Body of pancreas (tissue), 4 donors: ENCODE measurements at regions not wholly inside any gene's neighbourhood (a gene's known extent, or its start where the extent isn't known, plus 50 kb on each side); places are given as distances from the start of the nearest gene placed in this dataset.

Source experiments
- ATAC-seq: fragments of 150-250 bp; one replicate; pipeline ENCODE4 v1.9.1; 2016
- DNase-seq, 4 donors: peaks; one replicate each; pipeline ENCODE4 v3.0.0-alpha.2; 2019
- H3K27ac ChIP-seq, 4 donors: fragments of 200-600 bp; sonication (generic); 1 replicate in 3 of 4; 2 replicates in 1 of 4; pipeline versions ENCODE4 v1.5.1 to v1.6.1; 2016 to 2019; ENCODE audit warnings: mild to moderate bottlenecking in 1 of 4, mixed read lengths in 1 of 4, moderate library complexity in 1 of 4
- H3K27me3 ChIP-seq, 2 donors: fragments of 200-600 bp; sonication (generic); one replicate each; pipeline ENCODE4 v1.6.0; 2016; ENCODE audit warnings: mild to moderate bottlenecking in 1 of 2
- H3K36me3 ChIP-seq, 2 donors: fragments of 200-600 bp; sonication (generic); replicated peaks in 1 of 2; 2 replicates each; pipeline ENCODE4 v1.5.1; 2016; ENCODE audit warnings: low read depth in 2 of 2; ENCODE audit not compliant: insufficient read depth in 1 of 2
- H3K4me1 ChIP-seq: fragments of 200-600 bp; sonication (generic); one replicate; pipeline ENCODE4 v1.6.0; 2016
- H3K4me3 ChIP-seq, 2 donors: fragments of 200-600 bp; sonication (generic); 1 replicate in 1 of 2; 2 replicates in 1 of 2; pipeline ENCODE4 v1.5.1; 2016 to 2019
- H3K9me3 ChIP-seq, 3 donors: fragments of 200-600 bp; sonication (generic); 1 replicate in 2 of 3; 2 replicates in 1 of 3; pipeline ENCODE4 v1.5.1; 2016
- POLR2A ChIP-seq, 3 donors: fragments of 450-650 bp; IDR thresholded peaks; one replicate each; pipeline ENCODE4 v1.6.1; 2016; ENCODE audit warnings: antibody characterized with exemption in 3 of 3, mild to moderate bottlenecking in 2 of 3
- WGBS, 2 donors: methylation state at CpG; one replicate each; pipeline ENCODE4 v1.1.5; 2017; 5-methylcytosine and 5-hydroxymethylcytosine counted together
- intact Hi-C: fragments of 100-400 bp; cut with DNase I; formaldehyde crosslinking; loops from one replicate; pipeline ENCODE4 v1.15.1; 2023
- TF ChIP-seq, protein P1 (sequence below), 7 experiments: fragments of 450-650 bp in 4 of 7; fragments of 200-600 bp in 3 of 7; sonication (generic) in 3 of 7; IDR thresholded peaks; one replicate each; pipeline ENCODE4 v1.5.1; 2016 to 2019; ENCODE audit warnings: antibody characterized with exemption in 7 of 7

GRCh38 chr4:126895988-126896570 is 736.7 kb upstream of the INTU start:
- DNase-seq, result no peak
- intact Hi-C loops, result no loop called here
- Histone ChIP-seq H3K36me3 (no peaks in the 10 kb centered on the region), H3K9me3 (peaks cover 0 to 15% (median 0%) of the 10 kb centered on the region in 3 donors), H3K27me3 (no peaks in the 10 kb centered on the region), H3K27ac (no peak overlapping the region), H3K4me3 (no peak overlapping the region), H3K4me1 (no peaks in the 10 kb centered on the region)
- ATAC-seq, result no peak
- 53 to 68% methylated on average over 2 of the region's 2 CpGs for WGBS, 2 donors
- TF ChIP-seq POLR2A (IDR thresholded peaks at IDR 0.05), result no peak
- TF ChIP-seq, protein P1, sequence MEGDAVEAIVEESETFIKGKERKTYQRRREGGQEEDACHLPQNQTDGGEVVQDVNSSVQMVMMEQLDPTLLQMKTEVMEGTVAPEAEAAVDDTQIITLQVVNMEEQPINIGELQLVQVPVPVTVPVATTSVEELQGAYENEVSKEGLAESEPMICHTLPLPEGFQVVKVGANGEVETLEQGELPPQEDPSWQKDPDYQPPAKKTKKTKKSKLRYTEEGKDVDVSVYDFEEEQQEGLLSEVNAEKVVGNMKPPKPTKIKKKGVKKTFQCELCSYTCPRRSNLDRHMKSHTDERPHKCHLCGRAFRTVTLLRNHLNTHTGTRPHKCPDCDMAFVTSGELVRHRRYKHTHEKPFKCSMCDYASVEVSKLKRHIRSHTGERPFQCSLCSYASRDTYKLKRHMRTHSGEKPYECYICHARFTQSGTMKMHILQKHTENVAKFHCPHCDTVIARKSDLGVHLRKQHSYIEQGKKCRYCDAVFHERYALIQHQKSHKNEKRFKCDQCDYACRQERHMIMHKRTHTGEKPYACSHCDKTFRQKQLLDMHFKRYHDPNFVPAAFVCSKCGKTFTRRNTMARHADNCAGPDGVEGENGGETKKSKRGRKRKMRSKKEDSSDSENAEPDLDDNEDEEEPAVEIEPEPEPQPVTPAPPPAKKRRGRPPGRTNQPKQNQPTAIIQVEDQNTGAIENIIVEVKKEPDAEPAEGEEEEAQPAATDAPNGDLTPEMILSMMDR (IDR thresholded peaks at IDR 0.05), result no peak

GRCh38 chr4:126897038-126897437 is 735.7 kb upstream of the INTU start:
- H3K27me3 ChIP-seq, result no peaks in the 10 kb centered on the region
- H3K27ac ChIP-seq, result no peak overlapping the region
- H3K9me3 ChIP-seq, result peaks cover 0 to 15% (median 0%) of the 10 kb centered on the region in 3 donors
- DNase-seq (no peak), ATAC-seq (no peak)
- no peaks in the 10 kb centered on the region for H3K36me3 ChIP-seq
- no peak overlapping the region for H3K4me3 ChIP-seq
- TF ChIP-seq, protein P1 (IDR thresholded peaks at IDR 0.05), result no peak
- no peak for TF ChIP-seq POLR2A (IDR thresholded peaks at IDR 0.05)
- WGBS, 2 donors, result 81% methylated on average over 3 of the region's 3 CpGs; no CpG with 5 or more reads in 1 of the 2 donors
- intact Hi-C loops, result no loop called here
- no peaks in the 10 kb centered on the region for H3K4me1 ChIP-seq

DNA sequence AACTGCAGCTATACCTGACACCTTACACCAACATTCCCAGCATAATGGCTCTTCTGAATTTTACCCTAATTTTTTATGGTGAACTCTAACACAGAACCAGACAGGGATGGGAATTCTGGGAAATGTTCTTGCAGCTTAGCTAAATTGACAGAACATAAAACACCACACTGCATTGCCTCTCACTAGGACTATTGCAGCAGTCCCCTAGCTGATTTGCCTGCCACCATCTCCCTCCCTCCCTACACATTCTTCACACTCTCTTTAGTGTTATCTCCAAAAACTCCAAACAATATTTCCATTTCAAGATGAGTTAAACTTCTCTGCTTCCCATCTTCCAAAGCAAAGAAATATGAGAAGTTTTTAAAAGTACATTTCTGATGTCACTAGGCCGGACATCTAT is 733.9 kb upstream of the INTU start:
- H3K27me3 ChIP-seq, result no peaks in the 10 kb centered on the region
- H3K4me1 ChIP-seq, result no peaks in the 10 kb centered on the region
- no peak for DNase-seq
- no peak for ATAC-seq
- no peaks in the 10 kb centered on the region for H3K36me3 ChIP-seq
- peaks cover 0 to 15% (median 0%) of the 10 kb centered on the region in 3 donors for H3K9me3 ChIP-seq
- WGBS, 2 donors, result 80 to 89% methylated on average over 1 of the region's 1 CpG
- intact Hi-C loops, result no loop called here
- H3K4me3 ChIP-seq, result no peak overlapping the region
- TF ChIP-seq, protein P1 (IDR thresholded peaks at IDR 0.05), result no peak
- no peak for TF ChIP-seq POLR2A (IDR thresholded peaks at IDR 0.05)
- H3K27ac ChIP-seq, result no peak overlapping the region

- H3K4me1 ChIP-seq, result no peaks in the 10 kb centered on the region
- DNase-seq (peak in 1 of 4 donors; percentile 42), ATAC-seq (no peak)
- H3K27ac ChIP-seq, result no peak overlapping the region
- no peaks in the 10 kb centered on the region for H3K36me3 ChIP-seq
- H3K27me3 ChIP-seq, result no peaks in the 10 kb centered on the region
- 24 to 40% methylated on average over 2 of the region's 2 CpGs for WGBS, 2 donors
- H3K4me3 ChIP-seq, result no peak overlapping the region
- intact Hi-C loops, result no loop called here
- no peak for TF ChIP-seq POLR2A (IDR thresholded peaks at IDR 0.05)
- TF ChIP-seq, protein P1 (IDR thresholded peaks at IDR 0.05), result no peak
- H3K9me3 ChIP-seq, result peaks cover 0 to 15% (median 0%) of the 10 kb centered on the region in 3 donors
These were observed 733.4 kb upstream of the INTU start for GRCh38 chr4:126899331-126899801.

GRCh38 chr4:126906466-126906865 is 726.3 kb upstream of the INTU start:
- no peak for DNase-seq
- WGBS, 2 donors, result 32 to 34% methylated on average over 3 of the region's 3 CpGs

More at GRCh38 chr4:126906466-126906865, 726.3 kb upstream of the INTU start:
- Histone ChIP-seq H3K9me3 (no peaks in the 10 kb centered on the region), H3K36me3 (no peaks in the 10 kb centered on the region), H3K27me3 (no peaks in the 10 kb centered on the region), H3K4me1 (no peaks in the 10 kb centered on the region), H3K4me3 (no peak overlapping the region), H3K27ac (no peak overlapping the region)
- intact Hi-C loops, result no loop called here
- TF ChIP-seq POLR2A (IDR thresholded peaks at IDR 0.05), result no peak
- TF ChIP-seq, protein P1 (IDR thresholded peaks at IDR 0.05), result no peak
- ATAC-seq, result no peak
